ENCODE measurements at regions not wholly inside any gene's neighbourhood (a gene's known extent, or its start where the extent isn't known, plus 50 kb on each side); places are given as distances from the start of the nearest gene placed in this dataset.

DNA sequence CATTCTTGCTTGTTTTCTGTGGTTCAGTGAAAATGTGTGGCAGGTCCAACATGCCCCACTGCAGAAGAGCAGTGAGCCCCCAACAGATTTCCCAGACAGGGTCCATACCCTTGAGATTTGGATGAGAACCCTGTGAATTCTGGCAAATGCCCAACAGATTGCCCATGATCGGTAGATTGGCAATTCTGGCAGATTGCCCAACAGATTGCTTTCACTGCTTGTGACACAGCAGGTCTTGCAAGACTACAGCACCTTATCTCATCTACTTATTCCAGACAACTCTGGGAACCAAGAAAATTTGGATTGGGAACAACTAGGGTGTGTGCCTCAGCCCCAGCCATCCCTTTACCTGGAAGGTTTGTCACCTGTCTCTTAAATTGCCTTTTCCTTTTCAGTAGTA lies 143.7 kb upstream of the COL1A2 start:
- TF ChIP-seq, protein P1, sequence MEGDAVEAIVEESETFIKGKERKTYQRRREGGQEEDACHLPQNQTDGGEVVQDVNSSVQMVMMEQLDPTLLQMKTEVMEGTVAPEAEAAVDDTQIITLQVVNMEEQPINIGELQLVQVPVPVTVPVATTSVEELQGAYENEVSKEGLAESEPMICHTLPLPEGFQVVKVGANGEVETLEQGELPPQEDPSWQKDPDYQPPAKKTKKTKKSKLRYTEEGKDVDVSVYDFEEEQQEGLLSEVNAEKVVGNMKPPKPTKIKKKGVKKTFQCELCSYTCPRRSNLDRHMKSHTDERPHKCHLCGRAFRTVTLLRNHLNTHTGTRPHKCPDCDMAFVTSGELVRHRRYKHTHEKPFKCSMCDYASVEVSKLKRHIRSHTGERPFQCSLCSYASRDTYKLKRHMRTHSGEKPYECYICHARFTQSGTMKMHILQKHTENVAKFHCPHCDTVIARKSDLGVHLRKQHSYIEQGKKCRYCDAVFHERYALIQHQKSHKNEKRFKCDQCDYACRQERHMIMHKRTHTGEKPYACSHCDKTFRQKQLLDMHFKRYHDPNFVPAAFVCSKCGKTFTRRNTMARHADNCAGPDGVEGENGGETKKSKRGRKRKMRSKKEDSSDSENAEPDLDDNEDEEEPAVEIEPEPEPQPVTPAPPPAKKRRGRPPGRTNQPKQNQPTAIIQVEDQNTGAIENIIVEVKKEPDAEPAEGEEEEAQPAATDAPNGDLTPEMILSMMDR (IDR thresholded peaks at IDR 0.05; ENCODE audit: insufficient read depth, low read length) = no peak
- TF ChIP-seq POLR2AphosphoS5 (IDR thresholded peaks at IDR 0.05; ENCODE audit: low read depth) = no peak
- TF ChIP-seq, protein P2, sequence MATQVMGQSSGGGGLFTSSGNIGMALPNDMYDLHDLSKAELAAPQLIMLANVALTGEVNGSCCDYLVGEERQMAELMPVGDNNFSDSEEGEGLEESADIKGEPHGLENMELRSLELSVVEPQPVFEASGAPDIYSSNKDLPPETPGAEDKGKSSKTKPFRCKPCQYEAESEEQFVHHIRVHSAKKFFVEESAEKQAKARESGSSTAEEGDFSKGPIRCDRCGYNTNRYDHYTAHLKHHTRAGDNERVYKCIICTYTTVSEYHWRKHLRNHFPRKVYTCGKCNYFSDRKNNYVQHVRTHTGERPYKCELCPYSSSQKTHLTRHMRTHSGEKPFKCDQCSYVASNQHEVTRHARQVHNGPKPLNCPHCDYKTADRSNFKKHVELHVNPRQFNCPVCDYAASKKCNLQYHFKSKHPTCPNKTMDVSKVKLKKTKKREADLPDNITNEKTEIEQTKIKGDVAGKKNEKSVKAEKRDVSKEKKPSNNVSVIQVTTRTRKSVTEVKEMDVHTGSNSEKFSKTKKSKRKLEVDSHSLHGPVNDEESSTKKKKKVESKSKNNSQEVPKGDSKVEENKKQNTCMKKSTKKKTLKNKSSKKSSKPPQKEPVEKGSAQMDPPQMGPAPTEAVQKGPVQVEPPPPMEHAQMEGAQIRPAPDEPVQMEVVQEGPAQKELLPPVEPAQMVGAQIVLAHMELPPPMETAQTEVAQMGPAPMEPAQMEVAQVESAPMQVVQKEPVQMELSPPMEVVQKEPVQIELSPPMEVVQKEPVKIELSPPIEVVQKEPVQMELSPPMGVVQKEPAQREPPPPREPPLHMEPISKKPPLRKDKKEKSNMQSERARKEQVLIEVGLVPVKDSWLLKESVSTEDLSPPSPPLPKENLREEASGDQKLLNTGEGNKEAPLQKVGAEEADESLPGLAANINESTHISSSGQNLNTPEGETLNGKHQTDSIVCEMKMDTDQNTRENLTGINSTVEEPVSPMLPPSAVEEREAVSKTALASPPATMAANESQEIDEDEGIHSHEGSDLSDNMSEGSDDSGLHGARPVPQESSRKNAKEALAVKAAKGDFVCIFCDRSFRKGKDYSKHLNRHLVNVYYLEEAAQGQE (IDR thresholded peaks at IDR 0.05; ENCODE audit: insufficient replicate concordance, low read depth) = no peak
